Jurkat, Clone E6-1 (cell line): ENCODE measurements at regions not wholly inside any gene's neighbourhood (a gene's known extent, or its start where the extent isn't known, plus 50 kb on each side); places are given as distances from the start of the nearest gene placed in this dataset.
A peak's percentile ranks its signal among the peaks of the same experiment; 100 is the strongest.

ENCODE experiments used
- DNase-seq: peaks from one replicate; pipeline ENCODE4 v3.0.0-alpha.2; 2011; ENCODE audit warnings: low read depth, low spot score
- H3K4me3 ChIP-seq: 2 replicates; pipeline ENCODE4 v1.5.1; 2011; ENCODE audit warnings: mild to moderate bottlenecking, low read length, control low read depth, moderate library complexity

GRCh38 chr1:101506541-101507164 lies 269.8 kb downstream of the S1PR1 start:
- H3K4me3 ChIP-seq: no peak overlapping the region
- DNase-seq: peak; percentile 60

- DNase-seq: no peak
Measured at GRCh38 chr1:101507547-101507971, 270.7 kb downstream of the S1PR1 start.

GRCh38 chr1:101508913-101509312 lies 272.1 kb downstream of the S1PR1 start:
- no peak for DNase-seq

More at GRCh38 chr1:101507547-101507971, 270.7 kb downstream of the S1PR1 start:
- no peak overlapping the region for H3K4me3 ChIP-seq

GRCh38 chr1:101509370-101509769 lies 272.6 kb downstream of the S1PR1 start:
- DNase-seq: no peak
- H3K4me3 ChIP-seq: no peak overlapping the region

More at GRCh38 chr1:101508913-101509312, 272.1 kb downstream of the S1PR1 start:
- H3K4me3 ChIP-seq: no peak overlapping the region

- no peak for DNase-seq
Measured at GRCh38 chr1:101511202-101511891, 274.5 kb downstream of the S1PR1 start.

GRCh38 chr1:101520302-101520701 lies 283.5 kb downstream of the S1PR1 start:
- peak; percentile 47 for DNase-seq

More at GRCh38 chr1:101511202-101511891, 274.5 kb downstream of the S1PR1 start:
- H3K4me3 ChIP-seq: no peak overlapping the region

GRCh38 chr1:101522486-101522885 lies 285.7 kb downstream of the S1PR1 start:
- no peak overlapping the region for H3K4me3 ChIP-seq
- DNase-seq: peak; percentile 19

More at GRCh38 chr1:101520302-101520701, 283.5 kb downstream of the S1PR1 start:
- no peak overlapping the region for H3K4me3 ChIP-seq

- no peak for DNase-seq
- H3K4me3 ChIP-seq: no peak overlapping the region
Measured at GRCh38 chr1:101526813-101527212, 290.0 kb downstream of the S1PR1 start.

GRCh38 chr1:101532377-101532776 lies 295.6 kb downstream of the S1PR1 start:
- no peak for DNase-seq
- no peak overlapping the region for H3K4me3 ChIP-seq

GRCh38 chr1:101540161-101540560 lies 303.3 kb downstream of the S1PR1 start:
- DNase-seq: no peak
- H3K4me3 ChIP-seq: no peak overlapping the region

GRCh38 chr1:101546885-101547284 lies 310.1 kb downstream of the S1PR1 start:
- DNase-seq: no peak
- H3K4me3 ChIP-seq: no peak overlapping the region

GRCh38 chr1:101547357-101547756 lies 310.5 kb downstream of the S1PR1 start:
- DNase-seq: no peak
- no peak overlapping the region for H3K4me3 ChIP-seq

GRCh38 chr1:101548376-101548775 lies 311.6 kb downstream of the S1PR1 start:
- no peak for DNase-seq
- H3K4me3 ChIP-seq: no peak overlapping the region

- H3K4me3 ChIP-seq: no peak overlapping the region
- DNase-seq: no peak
Measured at GRCh38 chr1:101550581-101550980, 313.8 kb downstream of the S1PR1 start.

- DNase-seq: no peak
- no peak overlapping the region for H3K4me3 ChIP-seq
Measured at GRCh38 chr1:101566883-101567538, 330.2 kb downstream of the S1PR1 start.

GRCh38 chr1:101567582-101568189 lies 330.9 kb downstream of the S1PR1 start:
- peak; percentile 51 for DNase-seq

GRCh38 chr1:101587741-101588140 lies 350.9 kb downstream of the S1PR1 start:
- no peak overlapping the region for H3K4me3 ChIP-seq
- DNase-seq: no peak

More at GRCh38 chr1:101567582-101568189, 330.9 kb downstream of the S1PR1 start:
- no peak overlapping the region for H3K4me3 ChIP-seq

GRCh38 chr1:101588677-101589076 lies 351.9 kb downstream of the S1PR1 start:
- no peak overlapping the region for H3K4me3 ChIP-seq
- no peak for DNase-seq

- H3K4me3 ChIP-seq: no peak overlapping the region
- DNase-seq: no peak
Measured at GRCh38 chr1:101592845-101593244, 356.0 kb downstream of the S1PR1 start.
